Keratinocyte (primary cell): ENCODE measurements at regions not wholly inside any gene's neighbourhood (a gene's known extent, or its start where the extent isn't known, plus 50 kb on each side); places are given as distances from the start of the nearest gene placed in this dataset.

Experiments used
- EZH2 ChIP-seq: IDR thresholded peaks from one replicate; pipeline ENCODE4 v1.6.1; 2012; ENCODE audit warnings: inconsistent platforms, mild to moderate bottlenecking, low read length, moderate library complexity
- TF ChIP-seq, protein P1 (sequence below), 3 experiments: IDR thresholded peaks in 1 of 3; conservative IDR thresholded peaks in 1 of 3; optimal IDR thresholded peaks in 1 of 3; 2 replicates in 2 of 3; 3 replicates in 1 of 3; pipeline versions ENCODE3 to v1.5.1; 2011; ENCODE audit warnings: low read length in 3 of 3, mild to moderate bottlenecking in 3 of 3, moderate library complexity in 2 of 3, control low read depth in 1 of 3, inconsistent platforms in 1 of 3; ENCODE audit not compliant: insufficient read depth in 2 of 3; ENCODE audit errors: extremely low read depth in 1 of 3

DNA sequence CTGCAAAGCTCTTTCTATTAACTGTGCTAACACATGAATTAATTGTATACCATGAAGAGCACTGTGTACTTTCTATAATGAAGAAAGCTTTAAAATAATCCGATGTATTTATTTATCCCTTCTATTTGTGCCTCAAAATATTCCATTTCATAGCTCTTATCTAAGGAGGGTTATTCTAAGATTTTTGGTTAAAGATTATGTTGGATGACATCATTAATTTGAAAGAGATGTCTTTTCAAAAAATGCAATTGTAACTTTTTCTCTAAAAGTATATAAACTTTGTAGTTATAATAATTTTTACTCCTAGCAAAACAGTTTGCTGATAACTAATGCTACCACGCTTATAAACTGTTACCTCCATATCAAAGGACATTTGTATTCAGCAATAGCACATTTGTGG, 192.4 kb upstream of the HSF2 start:
- TF ChIP-seq EZH2: no peak
- TF ChIP-seq, protein P1, sequence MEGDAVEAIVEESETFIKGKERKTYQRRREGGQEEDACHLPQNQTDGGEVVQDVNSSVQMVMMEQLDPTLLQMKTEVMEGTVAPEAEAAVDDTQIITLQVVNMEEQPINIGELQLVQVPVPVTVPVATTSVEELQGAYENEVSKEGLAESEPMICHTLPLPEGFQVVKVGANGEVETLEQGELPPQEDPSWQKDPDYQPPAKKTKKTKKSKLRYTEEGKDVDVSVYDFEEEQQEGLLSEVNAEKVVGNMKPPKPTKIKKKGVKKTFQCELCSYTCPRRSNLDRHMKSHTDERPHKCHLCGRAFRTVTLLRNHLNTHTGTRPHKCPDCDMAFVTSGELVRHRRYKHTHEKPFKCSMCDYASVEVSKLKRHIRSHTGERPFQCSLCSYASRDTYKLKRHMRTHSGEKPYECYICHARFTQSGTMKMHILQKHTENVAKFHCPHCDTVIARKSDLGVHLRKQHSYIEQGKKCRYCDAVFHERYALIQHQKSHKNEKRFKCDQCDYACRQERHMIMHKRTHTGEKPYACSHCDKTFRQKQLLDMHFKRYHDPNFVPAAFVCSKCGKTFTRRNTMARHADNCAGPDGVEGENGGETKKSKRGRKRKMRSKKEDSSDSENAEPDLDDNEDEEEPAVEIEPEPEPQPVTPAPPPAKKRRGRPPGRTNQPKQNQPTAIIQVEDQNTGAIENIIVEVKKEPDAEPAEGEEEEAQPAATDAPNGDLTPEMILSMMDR (optimal IDR thresholded peaks at IDR 0.05 in 1 of 3, IDR thresholded peaks at IDR 0.05 in 1 of 3, conservative IDR thresholded peaks at IDR 0.05 in 1 of 3; ENCODE audit: extremely low read depth in 1 of 3, insufficient read depth in 2 of 3, low read length in 3 of 3): no peak
